Smooth muscle cell of the brain vasculature (primary cell): ENCODE measurements at regions not wholly inside any gene's neighbourhood (a gene's known extent, or its start where the extent isn't known, plus 50 kb on each side); places are given as distances from the start of the nearest gene placed in this dataset.

Experiments
- DNase-seq: peaks from one replicate; pipeline ENCODE4 v3.0.0-alpha.2; 2012; ENCODE audit warnings: low read depth, low spot score

DNA sequence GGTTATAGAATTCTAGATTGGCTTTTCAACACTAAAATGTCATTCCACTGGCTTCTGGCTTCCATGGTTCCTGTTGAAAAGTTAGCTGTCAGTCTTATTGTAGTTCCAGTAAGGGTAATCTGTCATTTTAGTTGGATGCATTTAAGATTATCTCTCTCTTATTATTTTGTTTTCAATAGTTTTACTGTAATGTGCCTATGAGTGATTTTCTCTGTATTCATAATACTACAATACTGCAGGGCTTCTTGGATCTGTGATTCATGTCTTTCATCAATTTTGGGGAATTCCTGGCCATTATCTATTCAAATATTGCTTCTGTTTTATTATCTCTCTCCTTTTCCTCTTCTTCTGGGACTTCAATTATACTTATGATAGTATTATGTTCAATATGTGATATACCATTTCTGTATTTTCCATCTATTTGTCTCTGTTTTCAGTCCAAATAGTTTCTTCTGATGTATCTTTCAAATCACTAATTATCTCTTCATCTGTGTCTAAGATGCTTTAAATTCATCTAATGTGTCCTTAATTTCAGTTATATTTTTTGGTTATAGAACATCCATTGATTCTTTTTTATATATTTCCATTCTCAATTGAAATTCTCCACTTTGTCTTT lies 101.5 kb downstream of the KCTD15 start:
- no peak for DNase-seq

DNA sequence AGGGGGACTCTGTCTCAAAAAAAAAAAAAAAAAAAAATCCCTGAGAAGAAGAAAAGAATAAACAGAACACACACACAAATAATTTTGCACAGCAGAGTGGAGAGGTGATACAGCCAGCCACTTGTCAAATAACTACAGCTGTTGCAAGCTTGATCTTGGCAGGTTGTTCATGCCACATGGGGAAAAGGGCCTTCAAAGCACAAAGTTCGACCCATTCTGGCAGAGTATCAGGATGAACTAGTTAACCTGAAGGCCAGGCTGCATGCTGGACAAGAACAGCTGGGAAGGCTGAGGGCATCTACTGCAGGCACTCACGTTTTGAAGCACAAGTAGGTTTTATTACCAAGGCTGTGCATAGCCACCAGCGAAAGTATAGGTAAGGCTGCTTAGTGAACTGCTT lies 104.1 kb downstream of the KCTD15 start:
- no peak for DNase-seq

DNA sequence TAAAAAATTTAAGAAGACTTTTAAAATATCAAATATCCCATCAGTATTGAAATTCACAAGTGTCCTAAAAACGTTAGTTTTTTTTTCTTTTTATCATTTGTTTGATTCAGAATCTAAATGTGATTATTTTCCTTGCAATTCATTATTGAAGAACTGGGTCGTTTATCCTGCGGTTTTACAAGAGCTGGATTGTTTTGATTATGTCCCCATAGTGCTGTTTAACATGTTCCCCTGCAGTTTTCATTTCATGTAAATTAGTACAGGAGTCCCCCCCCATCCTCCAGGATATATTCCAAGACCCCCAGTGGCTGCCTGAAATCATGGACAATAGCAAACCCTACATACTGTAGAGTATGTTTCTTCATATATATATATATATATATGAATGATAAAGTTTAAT lies 105.7 kb downstream of the KCTD15 start:
- no peak for DNase-seq

DNA sequence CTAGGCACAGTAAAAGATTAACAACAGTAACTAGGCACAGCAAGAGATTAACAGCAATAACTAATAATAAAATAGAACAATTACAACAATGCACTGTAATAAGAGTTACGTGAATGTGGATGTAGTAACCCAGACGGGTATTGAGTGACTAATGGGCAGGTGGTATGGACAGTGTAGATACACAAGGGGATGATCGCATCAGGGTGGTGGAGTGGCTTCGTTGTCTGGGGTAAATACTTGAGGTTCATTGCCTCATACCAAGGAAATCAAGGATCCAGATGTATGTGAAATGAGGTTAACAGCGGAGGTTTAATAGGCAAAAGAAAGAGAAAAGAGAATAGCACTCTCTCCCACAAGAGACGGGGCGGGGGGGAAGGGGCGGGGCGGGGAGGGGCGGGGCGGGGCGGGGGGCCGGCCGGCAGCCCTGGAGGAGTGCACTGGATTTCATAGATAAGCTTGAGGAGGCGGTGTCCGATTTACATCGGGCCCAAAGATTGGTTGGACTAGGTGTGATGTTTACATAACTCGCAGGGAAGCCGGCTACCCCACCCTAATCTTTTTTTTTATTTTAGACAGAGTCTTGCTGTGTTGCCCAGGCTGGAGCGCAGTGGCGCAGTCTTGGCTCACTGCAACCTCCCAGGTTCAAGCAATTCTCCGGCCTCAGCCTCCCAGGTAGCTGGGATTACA lies 106.3 kb downstream of the KCTD15 start:
- no peak for DNase-seq

DNA sequence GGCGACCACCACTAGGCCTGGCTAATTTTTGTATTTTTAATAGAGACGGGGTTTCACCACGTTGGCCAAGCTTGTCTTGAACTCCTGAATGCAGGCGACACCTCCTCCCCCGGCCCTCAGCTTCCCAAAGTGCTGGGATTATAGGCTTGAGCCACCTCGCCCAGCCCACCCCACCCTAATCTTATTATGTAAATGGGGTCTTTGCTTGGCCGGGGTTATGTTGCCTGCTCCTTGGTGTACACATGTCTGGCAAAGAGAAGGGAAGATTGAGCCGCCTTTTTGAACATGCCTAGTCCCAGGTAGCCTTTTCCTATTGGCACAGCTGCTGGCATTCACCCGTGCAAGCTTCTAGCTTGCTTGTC lies 106.8 kb downstream of the KCTD15 start:
- no peak for DNase-seq

GRCh38 chr19:33904681-33905080 lies 108.0 kb downstream of the KCTD15 start:
- peak; percentile 77 for DNase-seq

DNA sequence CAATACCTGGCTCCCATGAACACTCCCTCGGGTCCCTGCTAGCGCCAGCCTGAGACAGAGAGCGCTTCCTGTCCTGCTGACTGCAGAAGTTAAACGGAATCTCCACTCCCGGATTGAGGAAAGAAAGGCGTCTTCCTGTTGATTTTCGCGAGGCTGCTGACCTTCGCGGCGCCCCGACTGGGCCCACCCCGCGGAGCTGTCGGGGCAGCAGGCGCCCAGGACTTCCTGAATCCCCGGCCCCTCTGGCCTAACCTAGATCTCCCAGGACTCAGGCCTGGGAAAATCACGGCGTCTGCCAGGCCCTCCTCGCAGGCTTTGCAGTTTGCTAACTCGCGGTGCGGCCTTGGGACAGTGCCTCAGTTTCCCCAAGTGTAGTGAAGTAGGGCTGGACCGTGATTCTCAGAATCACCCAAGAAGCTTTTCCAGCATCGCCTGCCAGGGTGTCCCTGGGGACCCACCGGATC lies 108.8 kb downstream of the KCTD15 start:
- no peak for DNase-seq

- DNase-seq = no peak
Observed at GRCh38 chr19:33905937-33906577, 109.4 kb downstream of the KCTD15 start.

DNA sequence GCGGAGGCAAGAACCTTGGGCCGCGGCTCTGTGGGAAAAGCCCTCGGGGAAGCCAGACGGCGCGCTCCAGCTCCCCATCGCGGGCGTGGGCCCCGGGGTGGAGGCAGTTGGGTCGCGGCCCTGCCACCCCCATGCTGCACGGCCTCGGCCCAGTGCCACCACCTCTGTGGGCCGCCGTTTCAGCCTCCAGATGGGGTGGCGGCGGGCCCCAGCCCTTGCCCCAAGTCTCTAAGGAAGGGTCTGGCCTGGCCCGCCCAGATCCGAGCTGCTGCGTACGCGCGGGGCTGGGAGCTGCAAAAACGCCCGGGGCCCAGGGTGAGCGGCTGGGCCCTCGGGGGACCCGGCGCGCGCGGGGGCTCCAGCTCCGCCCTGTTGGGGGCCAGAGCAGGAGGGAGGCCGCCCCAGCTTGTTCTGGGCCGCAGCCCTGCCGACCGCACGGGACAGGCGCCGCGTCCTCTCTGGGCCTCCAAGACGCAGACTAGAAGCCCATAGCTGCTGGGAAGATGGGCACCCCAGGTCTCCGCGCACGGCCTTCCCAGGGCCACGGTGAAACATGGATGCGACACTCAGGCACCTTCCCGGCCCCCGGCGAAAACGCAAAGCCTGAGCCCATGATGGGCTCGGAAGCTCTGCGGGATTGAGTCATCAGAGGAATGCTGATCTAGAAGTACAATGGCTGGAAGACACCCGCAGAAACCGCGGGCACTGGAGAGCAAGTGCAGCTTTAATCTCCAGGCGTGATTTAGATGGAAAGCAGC lies 110.1 kb downstream of the KCTD15 start:
- no peak for DNase-seq

DNA sequence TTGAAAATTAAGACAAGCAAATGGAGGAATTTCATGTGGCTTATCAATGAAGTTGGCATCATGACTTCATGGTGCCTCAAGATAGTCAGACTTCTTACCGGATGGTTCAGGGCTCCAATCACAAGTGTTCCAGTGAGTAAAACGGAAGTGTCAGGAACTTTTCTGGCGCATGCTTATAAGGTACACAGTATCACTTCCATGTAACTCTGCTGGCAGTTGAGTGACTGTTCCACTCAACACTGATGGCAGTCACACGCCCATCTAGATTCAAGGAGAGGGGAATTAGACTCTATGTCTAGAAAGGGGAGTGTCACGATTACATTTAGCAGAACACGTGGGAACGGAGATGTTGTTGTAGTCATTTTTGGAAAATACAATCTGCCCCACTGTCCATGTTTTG lies 114.3 kb downstream of the KCTD15 start:
- no peak for DNase-seq

DNA sequence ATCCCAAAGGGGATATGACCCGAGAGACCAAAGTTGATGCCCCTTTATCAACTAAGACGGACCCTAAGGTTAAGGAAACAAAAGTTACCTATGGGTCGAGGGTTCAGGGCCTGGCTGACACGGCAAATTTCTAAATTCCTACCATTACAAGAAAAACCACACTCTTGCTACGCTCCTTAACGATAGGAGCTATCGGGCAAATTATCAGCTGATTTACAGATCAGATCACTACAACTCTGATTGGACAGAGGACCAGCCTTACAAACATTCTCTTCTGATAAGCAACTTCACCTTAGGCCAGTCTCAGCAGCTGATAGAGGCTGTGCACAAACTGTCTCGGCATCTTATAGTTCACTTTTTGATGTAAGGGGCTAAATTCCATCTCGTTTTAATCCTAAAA lies 117.9 kb downstream of the KCTD15 start:
- no peak for DNase-seq

DNA sequence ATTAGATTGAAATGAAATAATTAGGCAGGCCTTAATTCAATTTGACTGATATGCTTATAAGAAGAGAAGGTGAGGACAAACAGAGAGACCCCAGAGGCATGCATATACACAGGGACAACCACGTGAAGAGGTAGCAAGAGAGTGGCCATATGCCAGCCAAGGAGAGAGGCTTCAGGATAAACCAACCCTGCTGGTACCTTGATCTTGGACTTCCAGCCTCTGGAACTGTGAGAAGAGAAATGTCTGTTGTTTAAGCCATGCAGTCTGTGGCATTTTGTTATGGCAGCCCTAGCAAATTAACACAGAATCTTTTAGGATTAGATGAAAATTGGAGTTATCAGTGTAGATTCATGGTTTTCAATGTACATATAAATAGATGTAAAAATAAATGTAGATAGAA lies 120.1 kb downstream of the KCTD15 start:
- no peak for DNase-seq

GRCh38 chr19:33919291-33919690 lies 122.6 kb downstream of the KCTD15 start:
- DNase-seq = no peak

- no peak for DNase-seq
Observed at GRCh38 chr19:33921165-33921564, 124.5 kb downstream of the KCTD15 start.

DNA sequence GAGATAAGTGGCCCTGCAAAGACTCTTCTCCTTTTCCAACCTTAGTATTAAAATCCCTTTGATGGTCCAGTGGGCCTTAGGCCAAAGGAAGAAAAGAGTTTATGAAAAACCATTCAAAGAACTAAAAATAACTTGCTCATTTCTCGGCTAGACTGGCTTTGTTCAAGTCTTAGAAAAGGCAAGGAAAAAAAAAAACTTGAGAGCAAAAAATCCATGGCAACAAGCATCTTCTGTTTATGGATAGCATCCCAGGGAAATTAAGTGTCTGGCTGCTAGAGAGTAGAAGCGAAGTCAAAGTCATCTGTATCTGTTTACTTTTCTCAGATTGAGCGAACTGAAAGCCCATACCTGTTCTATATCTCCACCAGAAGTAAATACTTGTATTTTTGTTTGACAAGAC lies 129.6 kb downstream of the KCTD15 start:
- DNase-seq = no peak

- DNase-seq = no peak
Observed at GRCh38 chr19:33927789-33928457, 131.3 kb downstream of the KCTD15 start.

- no peak for DNase-seq
Observed at GRCh38 chr19:33928458-33928950, 131.8 kb downstream of the KCTD15 start.

DNA sequence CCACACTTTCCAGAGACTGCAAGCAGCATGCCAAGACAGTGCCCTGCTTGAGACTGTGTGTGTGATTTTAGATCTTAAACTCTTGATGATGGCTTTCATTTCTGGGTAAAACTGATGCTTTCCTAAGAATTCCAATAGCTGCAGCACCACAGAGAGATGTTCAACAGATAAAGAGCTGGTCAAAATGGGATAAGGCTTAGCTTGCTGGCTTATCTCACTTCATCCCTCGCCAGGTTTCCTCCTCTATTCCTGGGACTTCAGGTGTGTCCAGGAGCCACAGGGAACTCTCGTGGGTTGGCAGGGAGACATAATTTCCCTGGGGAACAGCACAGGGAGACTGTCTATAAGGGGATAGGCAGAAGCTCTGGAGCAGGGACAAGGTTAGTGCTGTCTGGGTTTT lies 137.3 kb downstream of the KCTD15 start:
- no peak for DNase-seq

DNA sequence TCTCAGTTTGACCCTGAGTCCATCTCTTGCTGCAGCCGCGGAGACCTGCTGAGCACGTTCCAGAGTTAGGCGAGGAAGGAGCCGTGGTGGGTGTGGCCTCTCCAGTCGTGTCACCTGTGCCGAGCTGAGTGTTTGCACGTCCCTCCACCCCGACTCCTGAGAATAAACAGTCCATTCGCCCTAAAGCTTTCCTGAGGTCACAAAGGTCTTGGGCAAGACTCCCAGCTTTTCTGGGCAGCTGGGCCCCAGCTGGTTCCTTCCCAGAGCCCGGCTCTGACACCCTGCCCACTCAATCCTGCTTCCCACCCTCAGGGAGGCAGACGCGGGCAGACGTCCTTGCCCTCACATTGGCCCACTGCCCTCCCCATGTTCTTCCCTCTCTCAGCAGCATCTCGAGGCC lies 142.2 kb downstream of the KCTD15 start:
- no peak for DNase-seq

GRCh38 chr19:33941133-33941532 lies 144.5 kb downstream of the KCTD15 start:
- DNase-seq = no peak

DNA sequence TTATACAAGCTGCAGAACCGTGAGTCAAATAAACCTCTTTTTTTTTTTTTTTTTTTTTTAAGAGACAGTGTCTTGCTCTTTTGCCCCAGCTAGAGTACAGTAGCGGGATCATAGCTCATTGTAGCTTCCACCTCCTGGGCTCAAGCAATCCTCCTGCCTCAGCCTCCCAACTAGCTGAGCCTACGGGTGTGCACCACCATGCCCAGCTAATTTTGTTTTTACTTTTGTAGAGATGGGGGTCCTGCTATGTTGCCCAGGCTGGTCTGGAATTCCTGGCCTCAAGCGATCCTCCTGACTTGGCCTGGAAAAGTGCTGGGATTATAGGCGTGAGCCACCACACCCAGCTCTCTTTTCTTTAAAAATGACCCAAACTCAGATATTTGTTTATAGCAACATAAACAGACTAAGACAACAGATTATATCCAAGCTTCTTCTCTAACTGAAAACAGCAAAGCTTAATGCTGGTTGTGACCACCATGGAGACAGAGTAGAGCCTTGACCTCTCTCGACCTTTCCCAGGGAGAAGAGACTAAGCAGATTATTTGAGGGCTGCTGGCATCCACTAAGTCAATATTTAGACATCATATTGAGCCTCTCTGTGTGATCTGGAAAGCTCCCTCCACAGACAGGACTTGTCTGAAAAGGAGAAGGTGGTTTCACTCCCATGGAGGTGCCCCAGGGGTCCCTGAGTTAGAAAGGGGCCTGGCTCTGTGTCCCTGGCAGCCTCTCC lies 150.0 kb downstream of the KCTD15 start:
- peak; percentile 18 for DNase-seq
